Lower leg skin (tissue), 4 donors: ENCODE measurements at regions not wholly inside any gene's neighbourhood (a gene's known extent, or its start where the extent isn't known, plus 50 kb on each side); places are given as distances from the start of the nearest gene placed in this dataset.

Source experiments
- DNase-seq, 2 donors: peaks; one replicate each; pipeline ENCODE4 v3.0.0-alpha.2; 2019; ENCODE audit warnings: low spot score in 2 of 2
- H3K4me3 ChIP-seq: fragments of 200-600 bp; sonication (generic); 2 replicates; pipeline ENCODE4 v1.5.1; 2017; ENCODE audit warnings: mild to moderate bottlenecking, low read depth; ENCODE audit not compliant: poor library complexity, severe bottlenecking
- POLR2A ChIP-seq, 2 donors: fragments of 450-650 bp; IDR thresholded peaks; one replicate each; pipeline ENCODE4 v1.6.1; 2016 to 2017; ENCODE audit warnings: antibody characterized with exemption in 2 of 2, mild to moderate bottlenecking in 1 of 2, moderate library complexity in 1 of 2
- WGBS, 2 donors: methylation state at CpG; one replicate each; pipeline ENCODE4 v1.1.5; 2018; 5-methylcytosine and 5-hydroxymethylcytosine counted together
- intact Hi-C: fragments of 100-400 bp; cut with DNase I; formaldehyde crosslinking; loops from one replicate; pipeline ENCODE4 v1.15.0; 2023; ENCODE audit warnings: low total_unique reads
- TF ChIP-seq, protein P1 (sequence below), 3 donors: fragments of 450-650 bp; IDR thresholded peaks; one replicate each; pipeline ENCODE4 v1.5.1; 2016; ENCODE audit warnings: antibody characterized with exemption in 3 of 3, mild to moderate bottlenecking in 3 of 3, moderate library complexity in 2 of 3

DNA sequence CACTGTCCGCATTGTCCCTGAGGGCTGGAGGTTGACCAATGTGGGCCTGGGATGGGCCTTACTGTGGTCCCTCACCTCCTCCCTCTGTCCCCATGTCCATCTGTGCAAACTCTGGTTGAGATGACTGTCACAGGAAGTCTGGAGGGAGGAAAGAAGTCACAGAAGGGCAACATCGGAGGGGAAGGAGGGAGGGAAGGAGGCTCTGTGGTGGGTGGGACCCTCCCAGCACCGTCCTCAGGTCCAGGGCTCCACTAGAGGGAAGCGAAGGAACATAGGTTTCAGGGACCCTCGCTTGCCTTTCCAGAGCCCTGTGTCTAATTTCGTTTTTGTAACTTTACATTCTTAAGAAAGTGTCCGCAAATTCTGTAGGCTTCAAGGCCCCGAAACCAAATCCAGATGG is 111.3 kb upstream of the SLC44A3 start:
- DNase-seq: no peak
- WGBS, 2 donors: 86 to 88% methylated on average over 8 of the region's 8 CpGs
- intact Hi-C loops: no loop called here
- TF ChIP-seq, protein P1, sequence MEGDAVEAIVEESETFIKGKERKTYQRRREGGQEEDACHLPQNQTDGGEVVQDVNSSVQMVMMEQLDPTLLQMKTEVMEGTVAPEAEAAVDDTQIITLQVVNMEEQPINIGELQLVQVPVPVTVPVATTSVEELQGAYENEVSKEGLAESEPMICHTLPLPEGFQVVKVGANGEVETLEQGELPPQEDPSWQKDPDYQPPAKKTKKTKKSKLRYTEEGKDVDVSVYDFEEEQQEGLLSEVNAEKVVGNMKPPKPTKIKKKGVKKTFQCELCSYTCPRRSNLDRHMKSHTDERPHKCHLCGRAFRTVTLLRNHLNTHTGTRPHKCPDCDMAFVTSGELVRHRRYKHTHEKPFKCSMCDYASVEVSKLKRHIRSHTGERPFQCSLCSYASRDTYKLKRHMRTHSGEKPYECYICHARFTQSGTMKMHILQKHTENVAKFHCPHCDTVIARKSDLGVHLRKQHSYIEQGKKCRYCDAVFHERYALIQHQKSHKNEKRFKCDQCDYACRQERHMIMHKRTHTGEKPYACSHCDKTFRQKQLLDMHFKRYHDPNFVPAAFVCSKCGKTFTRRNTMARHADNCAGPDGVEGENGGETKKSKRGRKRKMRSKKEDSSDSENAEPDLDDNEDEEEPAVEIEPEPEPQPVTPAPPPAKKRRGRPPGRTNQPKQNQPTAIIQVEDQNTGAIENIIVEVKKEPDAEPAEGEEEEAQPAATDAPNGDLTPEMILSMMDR (IDR thresholded peaks at IDR 0.05): no peak
- no peak overlapping the region for H3K4me3 ChIP-seq

DNA sequence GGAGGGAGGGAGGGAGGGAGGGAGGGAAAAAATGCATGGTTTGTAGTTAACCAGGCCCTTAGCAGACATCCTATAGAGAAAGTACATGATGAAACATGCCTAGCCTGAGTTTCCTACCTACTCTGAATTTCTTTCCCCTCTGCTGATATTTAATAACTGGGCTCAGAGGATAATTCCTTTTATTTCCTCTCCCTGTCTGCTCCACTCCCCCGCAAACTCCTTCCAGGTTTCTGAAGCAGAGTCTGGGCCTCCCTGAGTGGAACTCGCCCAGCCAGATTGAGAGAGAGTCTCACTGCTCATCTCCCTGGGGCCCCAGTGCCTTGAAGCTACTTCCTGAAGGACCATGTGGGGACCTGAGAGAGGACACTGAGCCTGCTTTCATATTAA is 111.9 kb upstream of the SLC44A3 start:
- TF ChIP-seq, protein P1 (IDR thresholded peaks at IDR 0.05): no peak
- no peak for TF ChIP-seq POLR2A (IDR thresholded peaks at IDR 0.05)
- no peak overlapping the region for H3K4me3 ChIP-seq
- intact Hi-C loops: no loop called here
- 89% methylated on average over 2 of the region's 2 CpGs for WGBS, 2 donors
- DNase-seq: no peak

DNA sequence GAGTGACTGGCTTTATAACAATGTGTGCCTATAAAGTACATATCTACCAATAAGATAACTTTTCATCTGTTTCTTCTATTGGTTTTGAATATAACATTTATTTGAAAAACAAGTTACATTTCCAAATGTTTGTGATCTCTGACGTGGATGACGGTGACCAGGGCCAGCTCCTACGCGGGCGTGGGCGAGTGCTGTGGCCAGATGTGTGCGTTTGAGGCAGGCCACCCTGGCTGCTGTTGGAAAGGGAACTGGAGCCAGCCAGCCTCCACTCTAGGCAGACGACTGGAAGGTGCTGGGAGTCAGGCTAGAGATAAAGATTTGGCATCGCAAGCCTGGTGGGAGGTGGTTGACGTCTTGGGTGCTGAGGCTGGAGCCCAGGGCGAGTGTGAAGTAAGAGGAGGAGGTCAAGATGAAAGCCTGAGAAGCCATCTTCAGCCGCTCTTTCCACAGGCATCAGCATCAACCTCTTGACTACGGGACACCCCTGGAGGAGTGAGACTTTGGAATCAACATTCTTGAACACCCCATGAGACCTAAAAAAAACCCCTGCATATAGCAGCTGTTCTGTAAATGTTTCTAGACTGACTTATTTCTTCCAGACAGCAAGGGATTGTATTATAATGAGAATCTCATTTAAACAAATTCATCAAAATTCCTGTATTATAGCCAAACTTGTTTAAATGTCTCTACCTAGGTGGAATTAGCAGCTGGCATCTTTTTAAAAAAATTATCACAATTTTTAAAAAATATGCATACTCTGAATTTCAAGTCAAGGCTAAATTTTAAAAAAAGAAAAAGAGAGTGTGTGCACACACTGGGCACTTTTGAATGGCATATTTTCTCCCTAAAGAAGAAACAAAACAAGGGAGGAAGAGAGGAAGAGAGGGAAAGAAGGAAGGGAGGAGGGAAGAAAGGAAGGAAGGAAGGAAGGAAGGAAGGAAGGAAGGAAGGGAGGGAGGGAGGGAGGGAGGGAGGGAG is 112.5 kb upstream of the SLC44A3 start:
- TF ChIP-seq, protein P1 (IDR thresholded peaks at IDR 0.05): no peak
- TF ChIP-seq POLR2A (IDR thresholded peaks at IDR 0.05): no peak
- intact Hi-C loops: no loop called here
- no peak overlapping the region for H3K4me3 ChIP-seq
- WGBS, 2 donors: 67 to 68% methylated on average over 13 of the region's 13 CpGs
- DNase-seq: peak in 1 of 2 donors; percentile 83

DNA sequence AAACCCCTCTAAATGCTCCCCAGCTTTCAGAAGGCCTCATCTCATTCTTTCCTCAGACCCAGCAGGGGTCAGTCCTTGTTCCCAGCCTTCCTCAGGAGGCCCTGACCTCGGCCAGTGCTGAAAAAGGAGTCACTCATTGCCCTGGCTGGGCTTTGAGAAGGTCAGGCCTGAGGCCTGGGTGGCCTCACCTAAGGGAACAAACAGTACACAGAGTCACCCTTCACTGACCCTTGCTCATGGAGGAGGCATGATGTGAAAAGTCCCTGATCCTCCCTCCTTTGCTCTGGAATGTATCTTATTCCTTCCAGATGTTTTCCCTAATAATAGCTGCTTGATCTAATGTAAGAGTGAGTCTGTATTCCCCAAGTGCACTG is 117.7 kb upstream of the SLC44A3 start:
- DNase-seq: peak in 1 of 2 donors; percentile 59
- no peak overlapping the region for H3K4me3 ChIP-seq
- TF ChIP-seq, protein P1 (IDR thresholded peaks at IDR 0.05): no peak
- no peak for TF ChIP-seq POLR2A (IDR thresholded peaks at IDR 0.05)
- WGBS, 2 donors: 55 to 79% methylated on average over 1 of the region's 1 CpG
- intact Hi-C loops: no loop called here

DNA sequence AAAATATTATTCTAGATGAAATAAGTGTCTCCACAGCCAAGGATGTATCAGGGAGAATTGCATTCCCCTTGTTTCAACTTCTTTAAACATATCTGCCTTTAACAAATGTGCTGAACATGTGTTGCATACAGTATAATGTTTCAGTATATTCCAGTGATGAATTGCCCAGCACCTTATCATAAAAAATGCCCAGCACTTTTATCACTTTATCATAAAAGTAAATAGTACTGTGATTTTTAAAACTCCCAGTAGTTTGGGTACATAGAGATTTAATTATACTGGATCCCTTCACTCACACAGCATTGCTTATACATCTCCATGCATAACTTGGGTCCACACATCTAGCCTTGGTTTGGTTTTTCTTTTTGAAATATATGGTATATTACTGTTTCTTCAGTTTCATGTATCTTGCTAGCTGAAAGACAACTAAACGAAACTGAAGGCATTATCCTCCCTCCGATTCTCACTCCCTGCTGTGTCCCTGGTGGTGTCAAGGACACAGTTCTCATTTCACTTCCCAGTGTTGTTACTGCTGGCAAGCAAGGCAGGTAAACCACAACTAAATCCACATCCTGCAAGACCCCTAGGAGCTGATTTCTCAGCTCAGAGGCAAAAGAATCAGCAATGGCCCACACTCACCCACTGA is 118.2 kb upstream of the SLC44A3 start:
- DNase-seq: no peak
- WGBS, 2 donors: 64 to 75% methylated on average over 2 of the region's 2 CpGs
- no peak for TF ChIP-seq POLR2A (IDR thresholded peaks at IDR 0.05)
- no peak overlapping the region for H3K4me3 ChIP-seq
- intact Hi-C loops: no loop called here

DNA sequence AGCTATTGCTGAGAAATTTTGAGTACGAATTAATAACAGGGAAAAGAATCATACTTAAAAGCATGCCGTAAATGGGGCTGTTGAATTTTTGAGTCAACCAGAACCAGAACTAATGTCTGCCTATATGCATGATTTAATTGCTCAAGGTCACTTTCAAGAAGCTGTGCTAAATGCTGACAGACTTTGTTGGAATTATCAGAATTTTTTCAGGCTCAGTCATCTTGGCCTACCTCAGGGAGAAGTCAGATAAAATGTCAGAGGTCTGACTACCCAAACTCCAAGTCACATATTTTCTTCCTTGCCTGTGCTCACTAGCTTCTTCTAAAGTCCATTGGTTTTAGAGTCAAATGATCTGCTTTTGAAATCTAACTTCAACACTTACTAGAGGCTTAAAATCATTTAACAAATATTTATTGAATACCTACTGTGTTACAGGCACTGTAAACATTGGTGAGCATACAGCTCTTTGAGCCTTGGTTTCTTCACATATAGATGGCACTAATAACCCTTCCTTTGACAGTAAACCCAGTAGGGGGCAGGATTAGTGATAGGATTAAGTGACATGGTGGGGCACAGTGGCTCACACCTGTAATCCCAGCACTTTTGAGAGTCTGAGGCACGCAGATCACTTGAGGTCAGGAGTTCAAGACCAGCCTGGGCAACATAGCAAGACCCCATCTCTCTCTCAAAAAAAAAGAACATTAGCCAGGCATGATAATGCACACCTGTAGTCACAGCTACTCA is 121.2 kb upstream of the SLC44A3 start:
- intact Hi-C loops: no loop called here
- no peak for DNase-seq
- no peak for TF ChIP-seq POLR2A (IDR thresholded peaks at IDR 0.05)
- TF ChIP-seq, protein P1 (IDR thresholded peaks at IDR 0.05): no peak
- WGBS, 2 donors: 63 to 69% methylated on average over 3 of the region's 3 CpGs
- no peak overlapping the region for H3K4me3 ChIP-seq
